Gastrocnemius medialis (tissue), 4 donors: ENCODE measurements at regions not wholly inside any gene's neighbourhood (a gene's known extent, or its start where the extent isn't known, plus 50 kb on each side); places are given as distances from the start of the nearest gene placed in this dataset.

ENCODE experiments used
- POLR2A ChIP-seq, 2 donors: fragments of 450-650 bp; IDR thresholded peaks; one replicate each; pipeline ENCODE4 v1.6.1; 2017; ENCODE audit warnings: antibody characterized with exemption in 2 of 2, mild to moderate bottlenecking in 2 of 2, moderate library complexity in 2 of 2
- TF ChIP-seq, protein P1 (sequence below), 5 experiments: fragments of 450-650 bp in 3 of 5; fragments of 200-600 bp in 2 of 5; sonication (generic) in 2 of 5; IDR thresholded peaks in 4 of 5; conservative IDR thresholded peaks in 1 of 5; 1 replicate in 4 of 5; 2 replicates in 1 of 5; pipeline ENCODE4 v1.5.1; 2016 to 2019; ENCODE audit warnings: antibody characterized with exemption in 5 of 5, mild to moderate bottlenecking in 3 of 5, moderate library complexity in 3 of 5

- TF ChIP-seq, protein P1, sequence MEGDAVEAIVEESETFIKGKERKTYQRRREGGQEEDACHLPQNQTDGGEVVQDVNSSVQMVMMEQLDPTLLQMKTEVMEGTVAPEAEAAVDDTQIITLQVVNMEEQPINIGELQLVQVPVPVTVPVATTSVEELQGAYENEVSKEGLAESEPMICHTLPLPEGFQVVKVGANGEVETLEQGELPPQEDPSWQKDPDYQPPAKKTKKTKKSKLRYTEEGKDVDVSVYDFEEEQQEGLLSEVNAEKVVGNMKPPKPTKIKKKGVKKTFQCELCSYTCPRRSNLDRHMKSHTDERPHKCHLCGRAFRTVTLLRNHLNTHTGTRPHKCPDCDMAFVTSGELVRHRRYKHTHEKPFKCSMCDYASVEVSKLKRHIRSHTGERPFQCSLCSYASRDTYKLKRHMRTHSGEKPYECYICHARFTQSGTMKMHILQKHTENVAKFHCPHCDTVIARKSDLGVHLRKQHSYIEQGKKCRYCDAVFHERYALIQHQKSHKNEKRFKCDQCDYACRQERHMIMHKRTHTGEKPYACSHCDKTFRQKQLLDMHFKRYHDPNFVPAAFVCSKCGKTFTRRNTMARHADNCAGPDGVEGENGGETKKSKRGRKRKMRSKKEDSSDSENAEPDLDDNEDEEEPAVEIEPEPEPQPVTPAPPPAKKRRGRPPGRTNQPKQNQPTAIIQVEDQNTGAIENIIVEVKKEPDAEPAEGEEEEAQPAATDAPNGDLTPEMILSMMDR (IDR thresholded peaks at IDR 0.05 in 4 of 5, conservative IDR thresholded peaks at IDR 0.05 in 1 of 5): no peak
- TF ChIP-seq POLR2A (IDR thresholded peaks at IDR 0.05): no peak
Measured at GRCh38 chr9:110146373-110146772, 61.6 kb downstream of the C9orf152 start.
